ENCODE measurements at regions not wholly inside any gene's neighbourhood (a gene's known extent, or its start where the extent isn't known, plus 50 kb on each side); places are given as distances from the start of the nearest gene placed in this dataset.

- Mint-ChIP-seq H3K4me3 (no peak overlapping the region), H3K9me3 (no peaks in the 10 kb centered on the region), H3K36me3 (no peaks in the 10 kb centered on the region), H3K4me1 (no peaks in the 10 kb centered on the region), H3K27ac (no peak overlapping the region), H3K27me3 (peaks cover 15 to 38% (median 35%) of the 10 kb centered on the region in 3 donors)
- DNase-seq (no peak), ATAC-seq (ENCODE audit: low read depth in 2 of 2) (no peak)
These were observed 92.7 kb downstream of the C12orf75 start for GRCh38 chr12:105423237-105423636.

- Mint-ChIP-seq H3K9me3 (no peaks in the 10 kb centered on the region), H3K4me1 (no peaks in the 10 kb centered on the region), H3K4me3 (no peak overlapping the region), H3K36me3 (no peaks in the 10 kb centered on the region), H3K27me3 (peaks cover 15 to 38% (median 38%) of the 10 kb centered on the region in 3 donors), H3K27ac (no peak overlapping the region)
- no peak for ATAC-seq (ENCODE audit: low read depth in 2 of 2)
- no peak for DNase-seq
These were observed 93.4 kb downstream of the C12orf75 start for GRCh38 chr12:105423921-105424320.

- H3K36me3 Mint-ChIP-seq = no peaks in the 10 kb centered on the region
- H3K9me3 Mint-ChIP-seq = no peaks in the 10 kb centered on the region
- DNase-seq (no peak), ATAC-seq (ENCODE audit: low read depth in 2 of 2) (no peak)
- peaks cover 23 to 45% (median 38%) of the 10 kb centered on the region in 3 donors for H3K27me3 Mint-ChIP-seq
- H3K4me3 Mint-ChIP-seq = no peak overlapping the region
- H3K4me1 Mint-ChIP-seq = no peaks in the 10 kb centered on the region
- H3K27ac Mint-ChIP-seq = peak overlapping the region in 1 of 6 donors; percentile 39
These were observed 95.0 kb downstream of the C12orf75 start for GRCh38 chr12:105425254-105426174.

GRCh38 chr12:105426766-105427165 lies 96.3 kb downstream of the C12orf75 start:
- no peak overlapping the region for H3K4me3 Mint-ChIP-seq
- no peak overlapping the region for H3K27ac Mint-ChIP-seq

GRCh38 chr12:105427883-105428282 lies 97.4 kb downstream of the C12orf75 start:
- Mint-ChIP-seq H3K36me3 (no peaks in the 10 kb centered on the region), H3K27ac (no peak overlapping the region), H3K27me3 (peaks cover 29 to 47% (median 38%) of the 10 kb centered on the region in 3 donors), H3K9me3 (no peaks in the 10 kb centered on the region), H3K4me3 (no peak overlapping the region), H3K4me1 (no peaks in the 10 kb centered on the region)
- no peak for ATAC-seq (ENCODE audit: low read depth in 2 of 2)
- DNase-seq = no peak

More at GRCh38 chr12:105426766-105427165, 96.3 kb downstream of the C12orf75 start:
- ATAC-seq (ENCODE audit: low read depth in 2 of 2) = no peak
- DNase-seq = no peak
- Mint-ChIP-seq H3K36me3 (no peaks in the 10 kb centered on the region), H3K4me1 (no peaks in the 10 kb centered on the region), H3K9me3 (no peaks in the 10 kb centered on the region), H3K27me3 (peaks cover 27 to 47% (median 38%) of the 10 kb centered on the region in 3 donors)

GRCh38 chr12:105428793-105429395 lies 98.4 kb downstream of the C12orf75 start:
- ATAC-seq (ENCODE audit: low read depth in 2 of 2) = no peak
- Mint-ChIP-seq H3K9me3 (no peaks in the 10 kb centered on the region), H3K36me3 (no peaks in the 10 kb centered on the region), H3K4me1 (no peaks in the 10 kb centered on the region), H3K27me3 (peaks cover 29 to 54% (median 40%) of the 10 kb centered on the region in 3 donors), H3K27ac (no peak overlapping the region), H3K4me3 (no peak overlapping the region)
- no peak for DNase-seq

GRCh38 chr12:105429511-105429910 lies 99.0 kb downstream of the C12orf75 start:
- H3K9me3 Mint-ChIP-seq = no peaks in the 10 kb centered on the region
- peaks cover 29 to 54% (median 40%) of the 10 kb centered on the region in 3 donors for H3K27me3 Mint-ChIP-seq
- ATAC-seq (ENCODE audit: low read depth in 2 of 2) (no peak), DNase-seq (no peak)
- H3K4me1 Mint-ChIP-seq = no peaks in the 10 kb centered on the region
- H3K36me3 Mint-ChIP-seq = no peaks in the 10 kb centered on the region
- no peak overlapping the region for H3K27ac Mint-ChIP-seq
- no peak overlapping the region for H3K4me3 Mint-ChIP-seq

GRCh38 chr12:105431537-105432100 lies 101.1 kb downstream of the C12orf75 start:
- no peaks in the 10 kb centered on the region for H3K4me1 Mint-ChIP-seq
- H3K27ac Mint-ChIP-seq = no peak overlapping the region

GRCh38 chr12:105433804-105434203 lies 103.3 kb downstream of the C12orf75 start:
- peaks cover 0 to 9% (median 4%) of the 10 kb centered on the region in 7 donors for H3K9me3 Mint-ChIP-seq

More at GRCh38 chr12:105431537-105432100, 101.1 kb downstream of the C12orf75 start:
- ATAC-seq (ENCODE audit: low read depth in 2 of 2) (no peak), DNase-seq (no peak)
- H3K27me3 Mint-ChIP-seq = peaks cover 35 to 50% (median 36%) of the 10 kb centered on the region in 3 donors
- H3K9me3 Mint-ChIP-seq = no peaks in the 10 kb centered on the region
- H3K4me3 Mint-ChIP-seq = no peak overlapping the region
- H3K36me3 Mint-ChIP-seq = no peaks in the 10 kb centered on the region

GRCh38 chr12:105436636-105437035 lies 106.1 kb downstream of the C12orf75 start:
- Mint-ChIP-seq H3K27ac (no peak overlapping the region), H3K27me3 (peaks cover 16 to 26% (median 21%) of the 10 kb centered on the region in 3 donors), H3K4me1 (peaks cover 5 to 12% (median 7%) of the 10 kb centered on the region in 3 donors), H3K36me3 (no peaks in the 10 kb centered on the region), H3K9me3 (peaks cover 6 to 27% (median 19%) of the 10 kb centered on the region in 7 donors), H3K4me3 (no peak overlapping the region)
- ATAC-seq (ENCODE audit: low read depth in 2 of 2) (no peak), DNase-seq (no peak)

More at GRCh38 chr12:105433804-105434203, 103.3 kb downstream of the C12orf75 start:
- no peak overlapping the region for H3K4me3 Mint-ChIP-seq
- H3K4me1 Mint-ChIP-seq = no peaks in the 10 kb centered on the region
- no peak overlapping the region for H3K27ac Mint-ChIP-seq
- no peak for DNase-seq
- ATAC-seq (ENCODE audit: low read depth in 2 of 2) = no peak
- H3K36me3 Mint-ChIP-seq = no peaks in the 10 kb centered on the region
- peaks cover 25 to 41% (median 29%) of the 10 kb centered on the region in 3 donors for H3K27me3 Mint-ChIP-seq

GRCh38 chr12:105440037-105440664 lies 109.7 kb downstream of the C12orf75 start:
- ATAC-seq (ENCODE audit: low read depth in 2 of 2) = peak; percentile 53 to 55
- no peaks in the 10 kb centered on the region for H3K36me3 Mint-ChIP-seq
- H3K27ac Mint-ChIP-seq = peak overlapping the region in 1 of 6 donors; percentile 80
- peaks cover 7 to 12% (median 8%) of the 10 kb centered on the region in 3 donors for H3K4me1 Mint-ChIP-seq
- peaks cover 10 to 27% (median 21%) of the 10 kb centered on the region in 7 donors for H3K9me3 Mint-ChIP-seq
- H3K4me3 Mint-ChIP-seq = no peak overlapping the region
- H3K27me3 Mint-ChIP-seq = peaks cover 16 to 37% (median 36%) of the 10 kb centered on the region in 3 donors
- DNase-seq = no peak

GRCh38 chr12:105443802-105444652 lies 113.5 kb downstream of the C12orf75 start:
- H3K27me3 Mint-ChIP-seq = peaks cover 20 to 45% (median 36%) of the 10 kb centered on the region in 3 donors
- H3K36me3 Mint-ChIP-seq = no peaks in the 10 kb centered on the region
- no peak overlapping the region for H3K4me3 Mint-ChIP-seq
- peaks cover 9 to 16% (median 14%) of the 10 kb centered on the region in 7 donors for H3K9me3 Mint-ChIP-seq
- peaks cover 7 to 12% (median 8%) of the 10 kb centered on the region in 3 donors for H3K4me1 Mint-ChIP-seq
- no peak for ATAC-seq (ENCODE audit: low read depth in 2 of 2)
- H3K27ac Mint-ChIP-seq = no peak overlapping the region
- DNase-seq = no peak
